HUES64 (cell line): ENCODE measurements at regions not wholly inside any gene's neighbourhood (a gene's known extent, or its start where the extent isn't known, plus 50 kb on each side); places are given as distances from the start of the nearest gene placed in this dataset.

Experiments used
- H3K27ac ChIP-seq: 2 replicates; pipeline ENCODE4 v1.7.0; 2013; ENCODE audit warnings: low read depth, low read length, inconsistent platforms
- H3K27me3 ChIP-seq: 2 replicates; pipeline ENCODE4 v1.6.1; 2013; ENCODE audit warnings: mild to moderate bottlenecking, low read length; ENCODE audit not compliant: insufficient read depth
- H3K36me3 ChIP-seq: 2 replicates; pipeline ENCODE4 v1.6.1; 2013; ENCODE audit warnings: mild to moderate bottlenecking, low read length; ENCODE audit not compliant: insufficient read depth
- H3K4me1 ChIP-seq: 2 replicates; pipeline ENCODE4 v1.6.1; 2013; ENCODE audit warnings: mild to moderate bottlenecking, low read length, moderate library complexity; ENCODE audit not compliant: insufficient read depth
- H3K4me3 ChIP-seq: 2 replicates; pipeline ENCODE4 v1.5.1; 2013; ENCODE audit warnings: mild to moderate bottlenecking, low read length, moderate library complexity
- H3K9ac ChIP-seq: 2 replicates; pipeline ENCODE4 v1.6.1; 2013; ENCODE audit warnings: mild to moderate bottlenecking, low read depth, low read length
- H3K9me3 ChIP-seq: 2 replicates; pipeline ENCODE4 v1.6.1; 2013; ENCODE audit warnings: low read depth, low read length; ENCODE audit not compliant: insufficient read depth
- WGBS: fragments of 150-250, 120-280 bp; methylation state at CpG from one replicate; pipeline ENCODE4 v1.1.7; 2013; ENCODE audit warnings: missing lambda C conversion rate; 5-methylcytosine and 5-hydroxymethylcytosine counted together

DNA sequence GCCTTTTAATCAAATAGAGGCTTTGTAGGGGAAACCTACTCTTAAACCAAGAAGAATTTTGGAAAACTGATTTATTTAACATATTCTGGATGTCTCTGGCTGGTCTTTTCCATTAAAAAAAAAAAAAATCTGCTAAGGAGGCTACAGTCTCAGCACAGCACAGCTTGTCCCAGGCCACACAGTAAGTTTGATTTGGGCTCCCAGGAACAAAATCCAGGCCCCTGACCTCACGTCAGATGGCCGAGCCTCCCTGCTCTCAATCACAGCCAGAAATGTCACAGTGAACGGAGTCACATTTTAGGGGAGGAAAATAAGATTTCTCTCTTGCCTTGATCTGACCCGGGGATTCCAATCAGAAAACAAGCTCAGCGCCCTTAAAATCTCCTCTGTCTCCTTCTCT, 72.9 kb upstream of the TBX5 start:
- peaks cover 4% of the 10 kb centered on the region for H3K4me1 ChIP-seq
- no peaks in the 10 kb centered on the region for H3K9me3 ChIP-seq
- H3K27ac ChIP-seq: no peak overlapping the region
- no peak overlapping the region for H3K4me3 ChIP-seq
- H3K9ac ChIP-seq: no peak overlapping the region
- H3K36me3 ChIP-seq: no peaks in the 10 kb centered on the region
- WGBS: 48% methylated on average over 5 of the region's 5 CpGs
- H3K27me3 ChIP-seq: peaks cover 84% of the 10 kb centered on the region

DNA sequence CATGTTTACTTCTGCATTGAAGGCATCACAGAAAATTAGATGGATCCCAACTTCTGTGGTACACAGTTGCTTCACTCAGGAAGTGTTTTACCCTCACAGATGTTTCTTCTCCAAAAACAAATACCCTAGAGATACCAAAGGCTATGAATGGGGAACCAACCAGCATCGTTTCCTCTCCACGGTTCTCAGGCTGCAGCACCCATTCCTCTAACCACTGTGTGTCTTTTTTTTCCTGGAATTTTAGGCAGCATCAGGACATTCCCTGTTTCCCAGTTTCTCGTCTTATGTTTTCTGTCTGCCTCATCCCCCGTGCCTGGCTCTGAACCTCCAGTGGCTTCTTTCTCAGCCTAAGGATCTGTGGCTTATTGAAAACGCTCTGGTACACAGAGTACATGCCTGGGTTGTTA, 72.0 kb upstream of the TBX5 start:
- Histone ChIP-seq H3K27ac (no peak overlapping the region), H3K9ac (no peak overlapping the region), H3K4me1 (peaks cover 4% of the 10 kb centered on the region), H3K36me3 (no peaks in the 10 kb centered on the region), H3K9me3 (no peaks in the 10 kb centered on the region), H3K27me3 (peaks cover 79% of the 10 kb centered on the region), H3K4me3 (no peak overlapping the region)
- WGBS: 40% methylated on average over 5 of the region's 5 CpGs

DNA sequence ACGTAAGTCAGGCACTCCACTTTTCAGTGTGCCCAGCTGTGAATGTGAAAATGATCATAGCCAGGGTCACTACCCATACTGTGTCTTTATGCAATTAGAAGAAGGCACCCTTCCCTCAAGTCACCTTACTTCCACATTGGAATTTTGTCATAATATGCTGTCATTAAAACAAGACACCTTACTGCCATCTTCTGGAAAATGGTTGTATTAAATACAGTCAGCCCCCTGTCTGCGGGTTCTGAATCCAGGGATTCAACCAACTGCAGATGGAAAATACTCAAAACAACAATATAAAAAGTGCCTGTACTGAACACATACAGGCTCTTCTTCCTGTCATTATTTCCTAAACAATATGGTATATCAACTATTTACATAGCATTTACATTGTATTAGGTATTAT, 70.2 kb upstream of the TBX5 start:
- Histone ChIP-seq H3K9me3 (no peaks in the 10 kb centered on the region), H3K4me3 (no peak overlapping the region), H3K27me3 (peaks cover 71% of the 10 kb centered on the region), H3K9ac (no peak overlapping the region), H3K27ac (no peak overlapping the region), H3K4me1 (peaks cover 4% of the 10 kb centered on the region), H3K36me3 (no peaks in the 10 kb centered on the region)
- whole genome bisulfite sequencing: 51% methylated on average over 2 of the region's 2 CpGs

DNA sequence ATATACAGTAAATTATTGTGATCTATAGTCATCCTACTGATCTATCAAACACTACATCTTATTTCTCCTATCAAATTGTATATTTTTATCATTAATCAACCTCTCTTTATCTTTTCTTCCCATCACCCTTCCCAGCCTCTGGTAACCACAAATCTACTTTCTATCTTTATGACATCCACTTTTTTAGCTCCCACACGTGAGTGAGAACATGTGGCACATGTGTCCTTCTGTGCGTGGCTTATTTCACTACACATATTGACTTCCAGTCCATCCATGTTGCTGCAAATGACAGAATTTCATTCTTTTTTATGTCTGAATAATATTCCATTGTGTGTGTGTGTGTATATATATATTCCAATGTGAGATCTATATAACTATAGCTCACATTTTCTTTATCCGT, 67.8 kb upstream of the TBX5 start:
- Histone ChIP-seq H3K27me3 (peaks cover 46% of the 10 kb centered on the region), H3K9me3 (no peaks in the 10 kb centered on the region), H3K36me3 (no peaks in the 10 kb centered on the region), H3K27ac (no peak overlapping the region), H3K4me1 (no peaks in the 10 kb centered on the region; the same call in 1 of the 2 replicates), H3K9ac (no peak overlapping the region), H3K4me3 (no peak overlapping the region)
- 92% methylated on average over 3 of the region's 3 CpGs for WGBS

DNA sequence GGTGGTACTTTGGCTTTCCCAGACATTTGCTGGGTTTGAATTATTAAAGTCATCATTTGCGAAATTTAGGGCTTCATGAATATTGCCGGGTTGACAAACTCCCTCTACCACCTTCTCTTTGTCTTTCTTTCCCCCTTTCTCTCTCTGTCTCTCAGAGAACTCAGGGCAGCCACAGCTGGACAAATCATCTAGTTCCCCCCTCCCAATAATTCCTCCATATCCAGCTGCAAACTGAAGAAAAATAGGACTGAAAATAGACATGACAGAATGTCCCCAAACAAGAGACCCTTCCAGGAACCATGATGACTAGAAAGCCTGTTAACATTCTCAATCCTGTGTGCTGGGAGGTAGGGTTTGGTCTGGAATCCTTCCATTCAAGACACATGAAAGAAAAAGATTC, 67.1 kb upstream of the TBX5 start:
- Histone ChIP-seq H3K27me3 (peaks cover 39% of the 10 kb centered on the region), H3K9ac (no peak overlapping the region), H3K27ac (no peak overlapping the region), H3K9me3 (no peaks in the 10 kb centered on the region), H3K36me3 (no peaks in the 10 kb centered on the region), H3K4me3 (no peak overlapping the region), H3K4me1 (no peaks in the 10 kb centered on the region)
- WGBS: 90% methylated on average over 2 of the region's 2 CpGs

DNA sequence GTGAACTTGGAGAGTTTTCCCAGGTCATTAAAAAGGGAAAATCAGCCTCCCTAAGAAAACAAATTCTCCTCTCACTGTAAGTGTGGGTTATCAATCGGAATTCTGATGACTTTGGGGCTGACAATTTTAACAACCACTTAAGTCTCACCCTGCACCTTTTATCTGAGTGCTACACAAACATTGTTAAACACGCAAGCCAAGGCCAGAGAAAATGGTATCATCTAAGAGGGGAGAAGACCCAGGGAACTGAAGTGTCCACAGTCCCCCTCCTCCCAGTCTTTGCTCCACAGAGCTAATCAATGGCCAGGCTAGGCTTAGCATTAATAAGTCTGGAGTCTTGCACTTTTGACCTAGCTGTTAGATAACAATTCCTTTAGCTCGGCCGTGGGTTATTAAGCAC, 51.7 kb upstream of the TBX5 start:
- 73% methylated on average over 4 of the region's 4 CpGs for WGBS
- H3K27me3 ChIP-seq: peaks cover 66% of the 10 kb centered on the region

More for the DNA sequence above, 51.7 kb upstream of the TBX5 start:
- no peaks in the 10 kb centered on the region for H3K4me1 ChIP-seq
- no peak overlapping the region for H3K9ac ChIP-seq
- no peaks in the 10 kb centered on the region for H3K9me3 ChIP-seq
- no peak overlapping the region for H3K4me3 ChIP-seq
- H3K36me3 ChIP-seq: no peaks in the 10 kb centered on the region
- H3K27ac ChIP-seq: no peak overlapping the region
